Type B pancreatic cell (in vitro differentiated cells): ENCODE measurements at regions not wholly inside any gene's neighbourhood (a gene's known extent, or its start where the extent isn't known, plus 50 kb on each side); places are given as distances from the start of the nearest gene placed in this dataset.

Source experiments
- DNase-seq: peaks from one replicate; pipeline ENCODE4 v3.0.0; 2021; ENCODE audit warnings: mixed read lengths; ENCODE audit not compliant: unreplicated experiment; ENCODE audit errors: extremely low spot score
- H3K27ac Mint-ChIP-seq: 2 replicates; pipeline ENCODE4 v1.8.0; 2021; ENCODE audit warnings: mild to moderate bottlenecking, mixed read lengths
- H3K27me3 Mint-ChIP-seq: 2 replicates; pipeline ENCODE4 v1.8.0; 2021; ENCODE audit warnings: mixed read lengths
- H3K36me3 Mint-ChIP-seq: 2 replicates; pipeline ENCODE4 v1.8.0; 2021; ENCODE audit warnings: mixed read lengths
- H3K4me1 Mint-ChIP-seq: one replicate; pipeline ENCODE4 v1.8.0; 2021; ENCODE audit warnings: mixed read lengths; ENCODE audit not compliant: unreplicated experiment
- H3K4me3 Mint-ChIP-seq: 2 replicates; pipeline ENCODE4 v1.8.0; 2021; ENCODE audit warnings: mild to moderate bottlenecking, mixed read lengths
- H3K9me3 Mint-ChIP-seq: 2 replicates; pipeline ENCODE4 v1.8.0; 2021; ENCODE audit warnings: mixed read lengths
- TF ChIP-seq, protein P1 (sequence below): fragments of 200-600 bp; sonication (generic); conservative IDR thresholded peaks from 2 replicates; pipeline ENCODE4 v1.5.0; 2021; ENCODE audit warnings: antibody characterized with exemption, mild to moderate bottlenecking

DNA sequence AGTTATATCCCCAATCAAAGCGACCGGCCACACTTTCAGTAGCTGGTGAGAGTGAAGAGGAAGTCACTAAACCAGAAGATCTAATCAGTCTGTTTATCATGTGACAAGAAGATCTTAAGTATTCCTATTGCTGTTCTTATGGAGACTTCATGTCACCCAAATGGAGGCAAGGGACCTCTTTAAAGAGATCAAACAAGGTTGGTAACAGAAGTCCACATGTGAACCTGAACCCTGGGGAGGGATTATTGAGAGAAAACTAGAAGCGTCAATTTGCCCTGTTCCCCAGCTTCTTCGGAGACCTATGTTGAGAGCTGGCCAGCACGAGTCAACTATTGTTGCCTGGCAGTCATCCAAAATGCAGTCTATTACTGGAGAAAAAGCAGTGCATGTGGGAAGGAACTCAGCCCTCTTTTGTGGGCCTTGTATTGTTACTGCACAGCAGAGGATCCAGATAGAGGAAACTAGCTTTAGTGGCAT lies 76.9 kb upstream of the CTSC start:
- Mint-ChIP-seq H3K36me3 (no peaks in the 10 kb centered on the region), H3K4me3 (no peak overlapping the region), H3K27me3 (no peaks in the 10 kb centered on the region), H3K9me3 (no peaks in the 10 kb centered on the region), H3K27ac (no peak overlapping the region), H3K4me1 (peaks cover 20% of the 10 kb centered on the region)
- DNase-seq = no peak
- TF ChIP-seq, protein P1, sequence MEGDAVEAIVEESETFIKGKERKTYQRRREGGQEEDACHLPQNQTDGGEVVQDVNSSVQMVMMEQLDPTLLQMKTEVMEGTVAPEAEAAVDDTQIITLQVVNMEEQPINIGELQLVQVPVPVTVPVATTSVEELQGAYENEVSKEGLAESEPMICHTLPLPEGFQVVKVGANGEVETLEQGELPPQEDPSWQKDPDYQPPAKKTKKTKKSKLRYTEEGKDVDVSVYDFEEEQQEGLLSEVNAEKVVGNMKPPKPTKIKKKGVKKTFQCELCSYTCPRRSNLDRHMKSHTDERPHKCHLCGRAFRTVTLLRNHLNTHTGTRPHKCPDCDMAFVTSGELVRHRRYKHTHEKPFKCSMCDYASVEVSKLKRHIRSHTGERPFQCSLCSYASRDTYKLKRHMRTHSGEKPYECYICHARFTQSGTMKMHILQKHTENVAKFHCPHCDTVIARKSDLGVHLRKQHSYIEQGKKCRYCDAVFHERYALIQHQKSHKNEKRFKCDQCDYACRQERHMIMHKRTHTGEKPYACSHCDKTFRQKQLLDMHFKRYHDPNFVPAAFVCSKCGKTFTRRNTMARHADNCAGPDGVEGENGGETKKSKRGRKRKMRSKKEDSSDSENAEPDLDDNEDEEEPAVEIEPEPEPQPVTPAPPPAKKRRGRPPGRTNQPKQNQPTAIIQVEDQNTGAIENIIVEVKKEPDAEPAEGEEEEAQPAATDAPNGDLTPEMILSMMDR = no peak

DNA sequence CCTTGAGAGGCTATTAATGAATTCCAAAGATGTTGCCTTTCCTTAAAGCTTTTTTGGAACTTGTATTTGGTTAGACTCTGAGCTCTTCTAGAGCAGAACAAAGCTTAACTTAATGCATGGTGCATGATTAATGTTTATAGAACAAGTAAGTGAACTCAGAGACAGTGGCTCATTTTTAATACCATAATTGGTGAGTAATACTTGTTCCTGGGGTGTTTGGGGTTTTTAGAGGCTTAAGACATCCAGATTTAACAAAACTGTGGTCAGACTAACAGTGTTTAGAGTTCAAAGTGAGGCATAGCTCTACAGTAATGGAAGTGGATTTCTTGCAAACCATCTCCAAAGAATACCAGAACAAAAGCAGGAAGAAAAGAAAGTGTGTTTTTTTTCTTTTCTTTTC lies 73.7 kb upstream of the CTSC start:
- H3K4me1 Mint-ChIP-seq = peaks cover 20% of the 10 kb centered on the region
- H3K9me3 Mint-ChIP-seq = no peaks in the 10 kb centered on the region

DNA sequence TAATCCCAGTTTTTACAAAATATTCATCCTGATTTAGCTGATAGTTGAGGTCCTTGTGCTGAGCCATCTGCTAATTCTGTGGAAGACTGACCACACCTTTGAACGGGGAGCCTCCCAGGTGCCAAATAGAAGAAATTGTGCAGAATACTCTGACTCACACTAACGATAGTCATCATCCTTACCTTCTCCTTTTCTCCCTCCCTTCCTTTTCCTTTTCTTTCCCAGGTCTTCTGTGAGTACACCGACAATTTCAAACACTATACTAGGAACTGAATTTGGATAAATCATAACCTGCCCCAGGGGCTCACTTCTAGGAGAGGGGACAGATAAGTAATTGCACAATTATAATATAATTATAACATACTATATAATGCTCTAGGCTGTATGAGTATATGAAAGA lies 73.1 kb upstream of the CTSC start:
- H3K4me1 Mint-ChIP-seq = peaks cover 20% of the 10 kb centered on the region
- H3K36me3 Mint-ChIP-seq = no peaks in the 10 kb centered on the region
- no peaks in the 10 kb centered on the region for H3K9me3 Mint-ChIP-seq
- no peak overlapping the region for H3K27ac Mint-ChIP-seq
- TF ChIP-seq, protein P1 = no peak
- DNase-seq = no peak
- no peak overlapping the region for H3K4me3 Mint-ChIP-seq
- H3K27me3 Mint-ChIP-seq = no peaks in the 10 kb centered on the region

More for the DNA sequence above, 73.7 kb upstream of the CTSC start:
- Mint-ChIP-seq H3K27ac (no peak overlapping the region), H3K36me3 (no peaks in the 10 kb centered on the region), H3K4me3 (no peak overlapping the region), H3K27me3 (no peaks in the 10 kb centered on the region)
- no peak for DNase-seq
- TF ChIP-seq, protein P1 = no peak

DNA sequence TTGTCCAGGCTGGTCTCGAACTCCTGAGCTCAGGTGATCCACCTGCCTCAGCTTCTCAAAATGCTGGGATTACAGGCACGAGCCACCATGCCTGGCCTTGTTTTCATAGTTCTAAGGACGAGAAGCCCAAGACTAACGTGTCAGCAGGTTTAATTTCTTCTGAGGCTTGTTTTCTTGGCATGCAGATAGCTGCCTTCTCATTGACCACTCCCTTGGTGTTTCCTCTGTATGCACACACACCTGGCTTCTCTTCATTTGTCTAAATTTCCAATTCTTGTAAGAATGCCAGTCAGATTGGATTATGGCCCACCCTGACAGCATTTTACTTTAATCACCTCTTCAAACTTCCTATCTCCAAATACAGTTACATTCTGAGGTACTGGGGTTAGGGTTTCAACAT lies 72.5 kb upstream of the CTSC start:
- H3K27me3 Mint-ChIP-seq = no peaks in the 10 kb centered on the region
- no peak overlapping the region for H3K27ac Mint-ChIP-seq
- no peak for DNase-seq
- TF ChIP-seq, protein P1 = no peak
- peaks cover 18% of the 10 kb centered on the region for H3K4me1 Mint-ChIP-seq
- no peaks in the 10 kb centered on the region for H3K36me3 Mint-ChIP-seq
- no peaks in the 10 kb centered on the region for H3K9me3 Mint-ChIP-seq
- H3K4me3 Mint-ChIP-seq = no peak overlapping the region

DNA sequence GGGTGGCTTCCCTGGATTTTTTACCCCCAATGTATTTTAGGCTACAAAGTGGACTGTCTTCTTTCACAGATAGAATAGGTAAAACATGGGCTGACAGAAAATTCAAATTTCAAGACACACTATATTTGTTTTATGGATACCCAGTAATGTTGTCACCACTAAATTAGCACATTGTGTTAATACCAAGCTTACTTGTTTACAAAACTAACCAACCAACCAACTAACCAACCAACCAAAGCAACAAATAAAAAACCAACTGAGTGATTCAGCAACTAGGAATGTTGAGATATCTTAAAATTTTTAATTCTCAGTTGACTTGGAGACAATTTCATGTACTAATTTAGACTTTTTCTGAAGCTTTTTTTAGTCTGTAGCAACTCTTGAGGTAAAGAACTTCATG lies 69.3 kb upstream of the CTSC start:
- Mint-ChIP-seq H3K27me3 (no peaks in the 10 kb centered on the region), H3K36me3 (no peaks in the 10 kb centered on the region), H3K27ac (no peak overlapping the region), H3K9me3 (no peaks in the 10 kb centered on the region), H3K4me1 (peaks cover 13% of the 10 kb centered on the region), H3K4me3 (no peak overlapping the region)
- TF ChIP-seq, protein P1 = no peak
- DNase-seq = no peak

DNA sequence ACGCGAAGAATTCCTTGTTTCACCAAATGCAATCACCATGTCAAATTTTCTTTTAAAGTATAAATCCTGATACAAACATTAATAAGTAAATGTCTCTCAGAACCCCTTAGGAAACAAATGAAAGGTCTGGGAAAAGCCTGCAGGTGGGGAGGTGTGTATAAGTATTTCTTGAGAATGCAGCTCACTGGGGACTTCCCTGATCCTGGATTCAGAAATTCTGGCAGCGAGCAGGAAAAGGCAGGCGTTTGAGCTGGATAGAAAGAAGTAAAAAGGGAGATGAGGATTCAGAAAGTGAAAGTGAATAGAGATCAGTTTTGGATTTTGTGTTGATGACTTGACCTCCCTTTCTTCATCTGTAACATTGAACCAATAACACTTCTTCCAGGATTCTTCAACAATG lies 68.3 kb upstream of the CTSC start:
- Mint-ChIP-seq H3K27me3 (no peaks in the 10 kb centered on the region), H3K36me3 (no peaks in the 10 kb centered on the region), H3K4me3 (no peak overlapping the region), H3K9me3 (no peaks in the 10 kb centered on the region), H3K4me1 (peaks cover 9% of the 10 kb centered on the region), H3K27ac (no peak overlapping the region)
- TF ChIP-seq, protein P1 = no peak
- no peak for DNase-seq
